HCT116 (cell line): ENCODE measurements at regions not wholly inside any gene's neighbourhood (a gene's known extent, or its start where the extent isn't known, plus 50 kb on each side); places are given as distances from the start of the nearest gene placed in this dataset.

Experiments
- ATAC-seq: fragments of 200-7000 bp; cut with Tn5 transposase; 2 replicates; pipeline ENCODE4 v1.9.1; 2020; ENCODE audit warnings: mild to moderate bottlenecking, moderate library complexity
- BruUV-seq: library from RNA; stranded (reverse); fragments of 400-500 nt; replicated peaks from 2 replicates; lab custom pipeline; 2021; lab: Mats Ljungman, UMichigan
- CTCF ChIA-PET: fragments of 300-600 bp; sonication (Branson Sonifier 250); formaldehyde crosslinking; loops from one replicate; lab custom pipeline; 2021; ENCODE audit warnings: antibody characterized with exemption; lab: Charles Lee
- POLR2A ChIA-PET: fragments of 300-600, 350-600 bp; sonication (Branson Sonifier 250); formaldehyde crosslinking; loops from one replicate; lab custom pipeline; 2021; ENCODE audit warnings: antibody characterized with exemption; lab: Charles Lee
- RAD21 ChIA-PET, 2 experiments: fragments of 300-600 bp; sonication (Branson Sonifier 250); formaldehyde crosslinking; loops; one replicate each; lab custom pipeline; 2023; ENCODE audit warnings: low total read pairs in 2 of 2; ENCODE audit not compliant: uncharacterized antibody in 2 of 2, unreplicated experiment in 2 of 2, low non-redundant PET in 1 of 2; lab: Charles Lee
- DNase-seq: peaks from one replicate; pipeline ENCODE4 v3.0.0-alpha.2; 2010; ENCODE audit warnings: low read depth, low spot score
- H2AFZ ChIP-seq: fragments of 200-600 bp; shearing (Covaris generic), sonication (generic); 2 replicates; pipeline ENCODE4 v1.6.1; 2017; ENCODE audit warnings: low read depth, mixed run types, mixed read lengths, antibody characterized with exemption, low read length; ENCODE audit not compliant: poor library complexity, severe bottlenecking
- H3K27ac ChIP-seq: 2 replicates; pipeline ENCODE4 v1.5.1; 2012; ENCODE audit warnings: low read depth, low read length
- H3K27me3 ChIP-seq: fragments of 200-600 bp; sonication (generic); 2 replicates; pipeline ENCODE4 v1.6.1; 2016; ENCODE audit warnings: mixed run types, low read length, mixed read lengths; ENCODE audit not compliant: insufficient read depth
- H3K36me3 ChIP-seq, 2 experiments: fragments of 200-500 bp in 1 of 2; fragments of 200-600 bp in 1 of 2; sonication (Bioruptor generic) in 1 of 2; sonication (generic) in 1 of 2; 2 replicates each; pipeline versions ENCODE4 v1.5.1 to v1.6.1; 2014 to 2016; ENCODE audit warnings: low read length in 2 of 2, inconsistent platforms in 1 of 2, mixed read lengths in 1 of 2, mixed run types in 1 of 2; ENCODE audit not compliant: insufficient read depth in 2 of 2, control insufficient read depth in 1 of 2
- H3K4me1 ChIP-seq, 2 experiments: fragments of 200-600 bp in 1 of 2; sonication (generic) in 1 of 2; 2 replicates each; pipeline versions ENCODE4 v1.5.1 to v1.6.1; 2012 to 2017; ENCODE audit warnings: low read length in 2 of 2, inconsistent platforms in 1 of 2, mild to moderate bottlenecking in 1 of 2, mixed read lengths in 1 of 2, mixed run types in 1 of 2, moderate library complexity in 1 of 2; ENCODE audit not compliant: insufficient read depth in 2 of 2, control insufficient read depth in 1 of 2
- H3K4me2 ChIP-seq: fragments of 200-600 bp; sonication (generic); 2 replicates; pipeline ENCODE4 v1.6.1; 2017; ENCODE audit warnings: mixed run types, low read length, mixed read lengths
- H3K4me3 ChIP-seq, 2 experiments: fragments of 200-600 bp in 1 of 2; sonication (generic) in 1 of 2; replicated peaks in 1 of 2; 2 replicates each; pipeline ENCODE4 v1.5.1; 2011 to 2016; ENCODE audit warnings: low read length in 2 of 2, control low read depth in 1 of 2, low read depth in 1 of 2, mild to moderate bottlenecking in 1 of 2, mixed read lengths in 1 of 2, mixed run types in 1 of 2
- H3K79me2 ChIP-seq: fragments of 200-600 bp; sonication (generic); 2 replicates; pipeline ENCODE4 v1.6.1; 2017; ENCODE audit warnings: mild to moderate bottlenecking, mixed run types, low read length, moderate library complexity, mixed read lengths; ENCODE audit not compliant: insufficient read depth
- H3K9ac ChIP-seq: fragments of 200-600 bp; sonication (generic); 2 replicates; pipeline ENCODE4 v1.6.1; 2016; ENCODE audit warnings: low read length, mixed read lengths
- H3K9me2 ChIP-seq: fragments of 200-600 bp; sonication (generic), shearing (Covaris generic); 2 replicates; pipeline ENCODE4 v1.6.1; 2017; ENCODE audit warnings: mixed run types, mild to moderate bottlenecking, moderate library complexity; ENCODE audit not compliant: insufficient read depth
- H3K9me3 ChIP-seq, 2 experiments: fragments of 200-500 bp in 1 of 2; fragments of 200-600 bp in 1 of 2; sonication (Bioruptor generic) in 1 of 2; sonication (generic) in 1 of 2; 2 replicates each; pipeline ENCODE4 v1.6.1; 2014 to 2017; ENCODE audit warnings: low read length in 2 of 2, mixed read lengths in 2 of 2, inconsistent platforms in 1 of 2, low read depth in 1 of 2, mild to moderate bottlenecking in 1 of 2, mixed run types in 1 of 2, moderate library complexity in 1 of 2; ENCODE audit not compliant: control insufficient read depth in 1 of 2, insufficient read depth in 1 of 2
- H4K20me1 ChIP-seq: fragments of 200-600 bp; sonication (generic), shearing (Covaris generic); 2 replicates; pipeline ENCODE4 v1.6.1; 2017; ENCODE audit warnings: mixed run types, mild to moderate bottlenecking, moderate library complexity; ENCODE audit not compliant: insufficient read depth
- EGR1 ChIP-seq: IDR thresholded peaks from 2 replicates; pipeline ENCODE4 v1.6.1; 2012; ENCODE audit warnings: low read depth
- ELF1 ChIP-seq: IDR thresholded peaks from 2 replicates; pipeline ENCODE4 v1.6.1; 2012; ENCODE audit warnings: low read depth, borderline replicate concordance
- EZH2phosphoT487 ChIP-seq: fragments of 200-600 bp; IDR thresholded peaks from 2 replicates; pipeline ENCODE4 v1.6.1; 2018; ENCODE audit warnings: antibody characterized with exemption, borderline replicate concordance
- RAD21 ChIP-seq: IDR thresholded peaks from 2 replicates; pipeline ENCODE4 v1.6.1; 2012; ENCODE audit warnings: low read depth, mild to moderate bottlenecking
- SIN3A ChIP-seq: IDR thresholded peaks from 2 replicates; pipeline ENCODE4 v1.6.1; 2012; ENCODE audit warnings: low read depth
- ZFX ChIP-seq: fragments of 450-650 bp; IDR thresholded peaks from 2 replicates; pipeline ENCODE4 v1.6.1; 2017
- ZNF274 ChIP-seq: fragments of 200-500 bp; sonication (Bioruptor generic); IDR thresholded peaks from 2 replicates; pipeline ENCODE4 v1.6.1; 2014; ENCODE audit warnings: mild to moderate bottlenecking, low read depth, low read length, inconsistent platforms
- intact Hi-C: fragments of 100-400 bp; cut with micrococcal nuclease; formaldehyde crosslinking; loops from 2 replicates; pipeline ENCODE4 v1.10.0; 2022
- TF ChIP-seq, protein P1 (sequence below): IDR thresholded peaks from 2 replicates; pipeline ENCODE4 v1.6.1; 2011; ENCODE audit warnings: mild to moderate bottlenecking, low read length, moderate library complexity; ENCODE audit not compliant: insufficient replicate concordance; ENCODE audit errors: extremely low read depth

DNA sequence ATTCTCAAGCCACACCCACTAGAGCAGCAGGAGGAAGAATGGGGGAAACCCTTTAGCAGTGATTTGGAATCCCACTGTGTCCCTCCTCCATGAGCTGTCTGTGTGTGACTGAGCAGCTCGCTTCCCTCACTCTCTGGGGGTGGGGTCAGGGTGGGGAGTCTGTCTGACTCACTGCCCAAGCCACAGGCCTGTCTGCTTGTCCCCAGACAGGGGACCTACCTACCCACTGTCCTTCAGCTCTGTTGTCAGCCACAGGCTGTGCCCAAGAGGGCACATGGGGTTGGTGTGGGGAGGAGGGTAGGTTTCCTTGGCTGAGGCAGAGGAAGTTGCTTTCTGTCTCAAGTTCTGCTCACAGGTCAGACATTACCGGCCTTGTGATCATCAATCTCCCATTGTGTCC is 127.0 kb downstream of the MAFB start (continued):
- TF ChIP-seq ZNF274, result no peak
- TF ChIP-seq, protein P1, sequence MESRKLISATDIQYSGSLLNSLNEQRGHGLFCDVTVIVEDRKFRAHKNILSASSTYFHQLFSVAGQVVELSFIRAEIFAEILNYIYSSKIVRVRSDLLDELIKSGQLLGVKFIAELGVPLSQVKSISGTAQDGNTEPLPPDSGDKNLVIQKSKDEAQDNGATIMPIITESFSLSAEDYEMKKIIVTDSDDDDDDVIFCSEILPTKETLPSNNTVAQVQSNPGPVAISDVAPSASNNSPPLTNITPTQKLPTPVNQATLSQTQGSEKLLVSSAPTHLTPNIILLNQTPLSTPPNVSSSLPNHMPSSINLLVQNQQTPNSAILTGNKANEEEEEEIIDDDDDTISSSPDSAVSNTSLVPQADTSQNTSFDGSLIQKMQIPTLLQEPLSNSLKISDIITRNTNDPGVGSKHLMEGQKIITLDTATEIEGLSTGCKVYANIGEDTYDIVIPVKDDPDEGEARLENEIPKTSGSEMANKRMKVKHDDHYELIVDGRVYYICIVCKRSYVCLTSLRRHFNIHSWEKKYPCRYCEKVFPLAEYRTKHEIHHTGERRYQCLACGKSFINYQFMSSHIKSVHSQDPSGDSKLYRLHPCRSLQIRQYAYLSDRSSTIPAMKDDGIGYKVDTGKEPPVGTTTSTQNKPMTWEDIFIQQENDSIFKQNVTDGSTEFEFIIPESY, result no peak
- TF ChIP-seq EGR1, result no peak
- TF ChIP-seq RAD21, result no peak
- no peak for TF ChIP-seq ELF1
- no peak for TF ChIP-seq SIN3A
- TF ChIP-seq ZFX, result no peak
- no peak for TF ChIP-seq EZH2phosphoT487

DNA sequence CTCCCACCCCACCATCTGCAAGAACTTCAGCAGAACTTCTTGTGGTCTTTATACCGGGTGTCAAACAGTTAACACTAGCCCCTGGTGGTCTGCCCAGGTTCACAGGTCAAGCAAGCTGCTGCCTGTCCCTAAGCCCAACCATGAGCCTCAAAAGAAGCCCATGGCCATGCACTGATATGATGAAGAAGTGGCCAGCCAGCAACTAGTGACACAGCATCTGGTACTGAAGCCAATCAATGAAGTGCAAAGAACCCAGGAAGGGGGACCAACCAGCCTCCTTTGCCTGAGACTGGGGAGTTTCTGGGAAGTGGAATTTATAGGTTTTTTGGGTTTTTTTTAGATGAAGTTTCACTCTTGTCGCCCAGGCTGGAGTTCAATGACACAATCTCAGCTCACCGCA is 127.8 kb downstream of the MAFB start:
- DNase-seq, result no peak
- Histone ChIP-seq H3K79me2 (no peaks in the 10 kb centered on the region), H3K4me2 (no peak overlapping the region), H3K4me1 (peaks cover 36 to 43% of the 10 kb centered on the region in 2 experiments), H2AFZ (no peak overlapping the region), H3K36me3 (no peaks in the 10 kb centered on the region), H3K4me3 (no peak overlapping the region), H3K27ac (no peak overlapping the region), H3K9me2 (no peaks in the 10 kb centered on the region), H3K9ac (no peak overlapping the region), H3K9me3 (no peaks in the 10 kb centered on the region), H3K27me3 (no peaks in the 10 kb centered on the region), H4K20me1 (no peaks in the 10 kb centered on the region)
- ChIA-PET CTCF (no interaction called here), RAD21 (no interaction called here), POLR2A (no interaction called here)
- TF ChIP-seq ELF1 (no peak), EZH2phosphoT487 (no peak), SIN3A (no peak)
- intact Hi-C loops, result no loop called here
- BruUV-seq, result no TSS peak
- ATAC-seq, result no peak
